NT2/D1 (cell line): ENCODE measurements at regions not wholly inside any gene's neighbourhood (a gene's known extent, or its start where the extent isn't known, plus 50 kb on each side); places are given as distances from the start of the nearest gene placed in this dataset.

Experiments
- SUZ12 ChIP-seq: IDR thresholded peaks from 2 replicates; pipeline ENCODE4 v1.6.1; 2011; ENCODE audit not compliant: insufficient read length, insufficient read depth; ENCODE audit errors: extremely low read depth
- YY1 ChIP-seq: IDR thresholded peaks from 2 replicates; pipeline ENCODE4 v1.6.1; 2011; ENCODE audit not compliant: insufficient read length, insufficient read depth

- TF ChIP-seq SUZ12 = no peak
- TF ChIP-seq YY1 = no peak
Observed at GRCh38 chr5:158133369-158133768, 274.4 kb upstream of the CLINT1 start.
